Activated effector memory CD4-positive, alpha-beta T cell treated with Interleukin-2 at 50 U/mL for 16 hours (primary cell): ENCODE measurements at regions not wholly inside any gene's neighbourhood (a gene's known extent, or its start where the extent isn't known, plus 50 kb on each side); places are given as distances from the start of the nearest gene placed in this dataset.
"Not testable (repeated sequence)": the region's sequence is repeated elsewhere in the genome, so short reads cannot be mapped to it uniquely, and the experiment has no call there.

Source experiments
- DNase-seq: peaks from one replicate; pipeline ENCODE4 v3.0.0-alpha.2; 2020

DNA sequence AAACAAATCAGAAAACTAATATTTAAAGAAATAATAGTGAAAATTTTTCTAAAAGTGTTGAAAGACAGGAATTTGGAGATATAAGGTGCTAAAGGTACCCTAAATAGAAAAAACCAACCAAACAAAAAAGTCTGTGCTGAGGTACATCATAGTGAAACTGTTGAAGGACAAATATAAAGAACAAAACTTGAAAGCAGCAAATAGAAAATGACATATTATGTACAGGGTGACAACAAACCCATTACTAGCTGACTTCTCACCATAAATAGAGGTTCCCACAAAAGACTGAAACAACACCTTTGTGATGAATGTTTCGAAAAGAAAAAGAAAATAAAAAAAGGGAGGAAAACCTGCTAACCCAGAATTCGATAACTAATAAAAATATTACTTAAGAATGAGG lies 502.5 kb upstream of the NECTIN3 start:
- no peak for DNase-seq

DNA sequence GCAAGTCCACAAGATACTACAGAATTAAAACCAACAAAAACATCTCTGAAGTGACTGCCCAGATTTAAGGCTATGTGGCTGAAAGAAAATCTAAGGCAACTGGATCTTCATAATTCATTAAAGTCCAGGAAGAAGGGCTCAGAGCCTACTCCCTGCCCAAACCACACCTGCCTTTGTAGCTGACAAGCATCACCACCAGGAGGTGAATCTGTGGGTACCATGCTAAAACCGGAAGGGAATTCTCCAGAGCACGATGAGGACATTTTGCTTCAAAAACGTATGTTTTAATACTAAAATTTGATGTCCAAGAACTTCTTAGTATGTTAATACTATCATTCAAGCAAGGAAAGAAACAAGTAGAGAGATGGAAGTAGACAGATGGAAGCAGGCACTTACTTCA lies 495.9 kb upstream of the NECTIN3 start:
- no peak for DNase-seq

DNA sequence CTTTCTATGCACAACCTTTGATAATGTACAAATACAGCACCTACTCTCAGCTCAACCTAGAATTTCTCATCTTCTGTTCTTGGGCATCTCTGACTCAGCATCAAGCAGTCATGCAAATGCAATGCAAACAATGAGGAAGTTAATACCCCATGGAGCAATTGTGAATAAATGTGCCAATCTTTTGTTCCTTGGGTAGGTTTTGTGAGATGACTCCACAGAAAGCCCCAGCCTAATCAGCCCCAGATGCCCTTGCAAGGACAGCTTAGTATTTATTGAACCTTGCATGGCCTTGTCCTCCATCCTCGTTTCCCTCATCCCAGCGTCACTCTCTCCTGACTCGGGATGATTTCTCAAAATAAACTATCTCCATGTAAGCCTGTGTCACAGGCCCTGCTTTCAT lies 494.7 kb upstream of the NECTIN3 start:
- DNase-seq: no peak

- DNase-seq: no peak
These were observed 493.8 kb upstream of the NECTIN3 start for GRCh38 chr3:110577854-110578253.

DNA sequence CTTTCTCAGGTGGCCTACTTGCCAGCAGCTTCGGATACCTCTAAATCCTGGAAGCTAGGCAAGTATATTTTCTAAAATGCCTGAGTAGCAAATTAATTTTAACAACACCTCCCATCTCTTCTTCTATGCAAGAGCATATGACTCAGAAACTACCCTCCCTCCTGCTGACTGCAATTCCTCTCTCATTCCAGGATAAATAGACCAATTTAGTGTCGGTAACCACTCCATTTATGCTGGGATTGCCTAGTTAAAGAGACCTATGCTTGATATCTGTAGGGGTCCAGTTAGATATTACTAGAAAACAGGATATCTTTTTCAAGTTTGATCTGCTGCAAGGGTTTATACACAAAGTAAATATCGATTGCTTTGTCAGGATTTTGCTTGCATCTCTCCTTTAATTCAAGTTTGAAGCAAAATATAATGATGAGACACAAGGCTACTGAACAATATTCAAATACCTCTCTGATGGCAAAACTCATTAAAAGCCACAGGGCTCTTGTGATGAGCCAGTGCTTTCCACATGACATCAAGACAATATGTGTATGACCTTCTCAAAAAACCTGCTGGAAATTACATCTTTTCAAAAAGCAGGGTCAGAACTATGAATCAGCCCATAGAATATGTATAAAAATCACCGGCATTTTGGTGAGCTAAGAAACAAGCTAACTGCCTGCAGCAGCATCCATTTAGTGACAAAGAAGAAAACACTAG lies 491.6 kb upstream of the NECTIN3 start:
- no peak for DNase-seq

DNA sequence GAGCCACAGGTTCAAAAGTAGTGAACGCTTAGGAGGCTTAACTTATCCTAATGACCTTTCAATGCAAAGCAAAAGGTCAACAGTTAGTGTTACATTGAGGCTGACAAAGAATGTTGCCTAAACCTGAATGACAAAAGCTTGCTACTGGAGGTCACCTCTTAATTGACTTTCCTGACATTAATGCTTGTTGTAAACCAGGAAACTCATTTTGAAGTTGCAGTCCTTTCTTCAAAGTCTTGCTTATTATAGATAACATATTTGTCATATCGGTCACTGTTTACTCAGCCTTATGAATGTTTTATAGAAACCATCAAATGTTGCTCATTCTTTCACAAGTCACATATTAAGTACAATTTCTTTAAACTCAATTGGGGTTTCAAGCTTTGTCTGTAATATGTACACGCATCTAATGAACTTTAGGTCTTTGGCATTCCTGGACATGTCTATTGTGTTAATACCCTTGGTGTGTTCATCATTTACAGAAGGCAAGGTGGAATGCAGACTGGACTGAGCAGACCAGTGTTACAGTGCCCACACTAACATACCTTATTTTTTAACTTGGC lies 488.2 kb upstream of the NECTIN3 start:
- DNase-seq: no peak

DNA sequence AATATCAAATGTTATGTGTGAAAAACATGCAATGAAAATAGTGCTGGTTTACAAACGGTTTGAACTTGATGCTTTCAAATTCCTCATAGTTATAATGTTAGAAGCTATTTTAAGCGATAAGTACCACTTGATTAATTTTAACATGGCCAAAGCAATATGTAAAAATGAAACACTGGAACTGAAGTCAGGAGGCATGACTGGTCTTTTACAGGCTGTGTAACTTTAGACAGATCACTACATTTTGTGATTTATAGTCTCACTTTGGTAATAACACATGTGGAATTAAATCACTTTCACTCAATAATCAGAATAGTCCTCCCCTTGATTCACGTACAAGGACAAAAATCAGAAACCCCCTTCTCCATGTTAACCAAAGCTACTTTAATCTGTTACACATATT lies 482.7 kb upstream of the NECTIN3 start:
- DNase-seq: no peak

DNA sequence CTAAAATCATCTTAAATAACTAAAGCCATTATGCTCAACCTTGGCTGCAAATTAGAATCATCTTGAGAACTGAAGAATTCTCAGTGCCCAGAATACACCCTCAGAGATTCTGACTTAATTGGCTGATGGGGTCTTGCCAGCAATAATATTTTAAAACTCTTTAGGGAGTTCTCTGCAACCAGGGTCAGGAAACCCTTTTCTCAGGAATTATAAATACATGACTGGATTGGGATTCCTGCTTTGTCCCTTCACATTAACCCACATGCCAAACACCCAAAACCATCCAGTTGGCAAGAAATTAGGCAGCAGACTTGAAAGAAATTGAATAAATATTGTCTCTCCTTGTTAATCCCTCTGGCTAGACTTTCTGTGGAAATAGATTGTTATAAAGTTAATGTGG lies 482.3 kb upstream of the NECTIN3 start:
- DNase-seq: no peak

GRCh38 chr3:110593749-110594148 lies 477.9 kb upstream of the NECTIN3 start:
- DNase-seq: no peak

DNA sequence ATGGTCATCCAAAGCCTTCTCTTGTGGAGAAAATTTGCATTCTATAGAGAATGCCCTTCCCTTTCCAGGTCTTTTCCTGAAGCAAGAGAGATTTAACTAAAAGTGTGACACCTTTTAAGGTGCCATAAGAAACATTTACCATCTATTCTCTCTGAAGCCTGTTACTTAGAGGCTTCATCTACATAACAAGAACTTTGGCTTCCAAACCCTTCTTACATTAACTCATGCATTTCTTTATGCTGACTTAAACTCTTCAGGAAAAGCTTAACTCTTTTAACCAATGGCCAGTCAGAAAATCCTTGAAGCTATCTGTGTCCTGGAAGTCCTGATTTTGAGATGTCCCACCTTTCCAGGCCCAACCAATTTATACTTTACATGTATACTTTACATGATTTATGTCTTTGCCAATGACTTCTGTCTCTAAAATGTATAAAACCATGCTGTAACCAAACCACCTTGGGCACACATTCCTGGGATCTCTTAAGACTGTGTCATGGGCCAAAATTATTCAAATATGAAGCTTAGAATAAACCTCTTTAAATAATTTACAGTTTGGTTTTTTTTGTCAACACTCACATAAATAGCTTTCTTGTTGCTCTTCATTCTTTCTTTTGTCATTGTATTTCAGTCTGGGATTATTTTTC lies 472.6 kb upstream of the NECTIN3 start:
- DNase-seq: no peak

- DNase-seq: no peak
These were observed 463.1 kb upstream of the NECTIN3 start for GRCh38 chr3:110608566-110608965.

DNA sequence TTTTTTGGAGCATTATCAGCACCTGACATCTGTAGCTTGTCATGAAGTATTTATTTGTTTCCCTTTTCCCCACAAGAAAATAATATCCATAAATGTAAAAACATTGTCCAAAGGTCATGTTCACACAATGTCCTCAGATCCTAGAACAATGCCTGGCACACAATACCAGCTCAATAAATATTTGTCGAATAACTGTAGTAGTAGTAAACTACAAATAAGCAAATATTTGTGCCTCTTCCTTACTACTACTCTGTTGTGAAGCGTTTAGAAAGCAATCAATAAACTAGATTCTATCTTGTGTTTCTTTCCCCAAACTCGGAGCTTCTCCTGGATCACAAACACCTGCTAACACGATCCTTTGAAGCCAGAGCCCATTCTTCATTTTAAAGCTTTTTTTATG lies 459.6 kb upstream of the NECTIN3 start:
- no peak for DNase-seq

- no peak for DNase-seq
These were observed 457.4 kb upstream of the NECTIN3 start for GRCh38 chr3:110614186-110614585.

DNA sequence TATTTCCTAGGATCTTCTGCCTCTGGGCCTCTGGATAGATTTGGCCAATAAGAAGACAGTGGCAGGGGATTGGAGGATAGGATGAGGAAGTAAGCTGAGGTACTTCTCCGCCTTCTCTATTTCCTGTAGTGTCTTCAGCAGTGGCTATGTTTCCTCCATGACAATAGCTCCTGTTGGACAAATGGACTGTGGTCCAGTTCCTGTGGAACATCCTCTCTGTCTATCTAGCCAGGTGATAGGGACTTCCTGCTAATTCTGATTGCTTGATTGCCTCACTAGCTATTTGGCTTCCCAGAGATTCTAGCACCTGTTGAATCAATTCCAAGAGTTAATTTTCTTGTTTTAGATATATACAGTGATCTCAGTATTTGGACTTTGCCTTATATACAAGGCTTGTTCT lies 456.2 kb upstream of the NECTIN3 start:
- no peak for DNase-seq

- no peak for DNase-seq
These were observed 452.9 kb upstream of the NECTIN3 start for GRCh38 chr3:110618512-110619226.

GRCh38 chr3:110620118-110620517 lies 451.5 kb upstream of the NECTIN3 start:
- no peak for DNase-seq

- DNase-seq: no peak
These were observed 448.0 kb upstream of the NECTIN3 start for GRCh38 chr3:110623571-110623970.

GRCh38 chr3:110624576-110624975 lies 447.0 kb upstream of the NECTIN3 start:
- DNase-seq: no peak

GRCh38 chr3:110625201-110625747 lies 446.3 kb upstream of the NECTIN3 start:
- DNase-seq: no peak

- not testable (repeated sequence) for DNase-seq
These were observed 444.9 kb upstream of the NECTIN3 start for GRCh38 chr3:110626652-110627111.

GRCh38 chr3:110628650-110629301 lies 442.8 kb upstream of the NECTIN3 start:
- no peak for DNase-seq

- DNase-seq: no peak
These were observed 441.7 kb upstream of the NECTIN3 start for GRCh38 chr3:110629917-110630316.

DNA sequence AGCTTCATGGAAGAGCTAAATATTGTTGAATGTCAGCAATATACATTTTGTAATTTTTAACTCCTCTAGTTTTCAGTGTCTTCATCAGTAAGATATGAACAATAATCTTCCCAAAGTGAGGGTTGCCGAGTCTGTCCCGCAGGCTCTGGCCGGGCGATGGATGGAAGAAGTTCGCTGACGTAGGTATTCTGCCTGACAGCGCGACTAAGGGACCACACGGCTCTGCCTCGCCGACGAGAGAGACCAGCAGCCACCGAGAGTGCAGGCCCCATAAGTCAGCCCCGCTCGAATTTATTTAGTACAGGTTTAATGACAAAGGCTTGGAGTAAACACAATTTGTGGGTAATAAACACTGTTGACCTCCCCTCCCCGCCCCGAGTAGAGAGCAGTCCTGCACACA lies 427.4 kb upstream of the NECTIN3 start:
- no peak for DNase-seq
